ENCODE measurements at regions not wholly inside any gene's neighbourhood (a gene's known extent, or its start where the extent isn't known, plus 50 kb on each side); places are given as distances from the start of the nearest gene placed in this dataset.

- TF ChIP-seq GATAD2B (conservative IDR thresholded peaks at IDR 0.05; ENCODE audit: low read depth) (no peak), SMC3 (IDR thresholded peaks at IDR 0.05; ENCODE audit: borderline replicate concordance, low read length) (no peak), RAD51 (IDR thresholded peaks at IDR 0.05) (no peak), TARDBP (IDR thresholded peaks at IDR 0.05; ENCODE audit: borderline replicate concordance) (no peak)
Observed at GRCh38 chr12:13442457-13442856, 245.9 kb downstream of the EMP1 start (continued).

GRCh38 chr12:13440844-13441243 is 244.3 kb downstream of the EMP1 start:
- no peak for FAIRE-seq
- BruUV-seq (replicated peaks) = no TSS peak
- TF ChIP-seq SUPT20H (IDR thresholded peaks at IDR 0.05; ENCODE audit: borderline replicate concordance, control insufficient read depth, low read depth, low read length) (no peak), NBN (IDR thresholded peaks at IDR 0.05) (no peak), RCOR1 (conservative IDR thresholded peaks at IDR 0.05; ENCODE audit: low read depth, low read length) (no peak), E2F8 (IDR thresholded peaks at IDR 0.05; ENCODE audit: low read depth, partially characterized antibody) (no peak), CEBPZ (IDR thresholded peaks at IDR 0.05; ENCODE audit: low read depth, low read length) (no peak), RB1 (IDR thresholded peaks at IDR 0.05; ENCODE audit: borderline replicate concordance) (no peak), EZH2 (IDR thresholded peaks at IDR 0.05; ENCODE audit: borderline replicate concordance, control insufficient read depth, low read depth, low read length) (no peak), NFIC (IDR thresholded peaks at IDR 0.05; ENCODE audit: low read depth, low read length) (no peak), FOXK2 (IDR thresholded peaks at IDR 0.05) (no peak), RELB (IDR thresholded peaks at IDR 0.05; ENCODE audit: low read depth) (no peak), CREM (IDR thresholded peaks at IDR 0.05; ENCODE audit: low read depth) (no peak), MXI1 (IDR thresholded peaks at IDR 0.05; ENCODE audit: low read depth, low read length) (no peak), ZZZ3 (IDR thresholded peaks at IDR 0.05; ENCODE audit: control insufficient read depth, insufficient read length, low read depth) (no peak), SIN3A (IDR thresholded peaks at IDR 0.05; ENCODE audit: low read depth, low read length) (no peak)

More at GRCh38 chr12:13440844-13441243, 244.3 kb downstream of the EMP1 start:
- H4K20me1 ChIP-seq (ENCODE audit: control insufficient read depth, insufficient read depth) = no peaks in the 10 kb centered on the region
- H2AFZ ChIP-seq (ENCODE audit: control insufficient read depth, low read depth, low read length) = no peak overlapping the region
- in situ Hi-C loops (cut with MboI) (no loop called here), intact Hi-C loops (cut with micrococcal nuclease; ENCODE audit: unreplicated experiment) (no loop called here)
- WGBS (ENCODE audit: insufficient coverage, insufficient replicate concordance, low lambda C conversion rate, missing lambda C conversion rate) = 40% methylated on average over 6 of the region's 6 CpGs
- SMC1A ChIA-PET (ENCODE audit: uncharacterized antibody, unreplicated experiment) = interaction anchor here (1.2 kb wide), 1 partner anchor 11 kb away, joined by 3 read pairs; no protein-coding TSS in a partner anchor
- CTCF ChIA-PET = interaction anchor here (0.9 kb wide), 1 partner anchor 24 kb away, joined by 5 read pairs; no protein-coding TSS in a partner anchor
- no peaks in the 10 kb centered on the region for H3K4me1 ChIP-seq (ENCODE audit: control insufficient read depth, insufficient read depth, low read length)
- no peak overlapping the region for H3K27ac ChIP-seq (ENCODE audit: control insufficient read depth, insufficient read depth)
- no peaks in the 10 kb centered on the region for H3K36me3 ChIP-seq (ENCODE audit: control insufficient read depth in 2 of 2, insufficient read depth in 2 of 2, low read length in 1 of 2)
- RAD21 ChIA-PET (ENCODE audit: unreplicated experiment) = no interaction called here
- no peaks in the 10 kb centered on the region for H3K27me3 ChIP-seq (replicated peaks in 1 of 2; ENCODE audit: control insufficient read depth in 2 of 2, insufficient read depth in 2 of 2, low read length in 1 of 2)
- ATAC-seq (no peak), DNase-seq (ENCODE audit: low read depth, low spot score) (no peak)
- H3K9me3 ChIP-seq (replicated peaks; ENCODE audit: control insufficient read depth, insufficient read depth, low read length) = no peaks in the 10 kb centered on the region
- H3K4me2 ChIP-seq (ENCODE audit: control insufficient read depth, insufficient read depth) = no peak overlapping the region
- H3K4me3 ChIP-seq = no peak overlapping the region
- POLR2A ChIA-PET = no interaction called here
- H3K9ac ChIP-seq (ENCODE audit: control insufficient read depth, insufficient read depth, low read length) = no peak overlapping the region
- no peaks in the 10 kb centered on the region for H3K79me2 ChIP-seq (ENCODE audit: control insufficient read depth, insufficient read depth, low read length)

All from GM12878 (cell line).